NCI-H226 (cell line): ENCODE measurements at regions not wholly inside any gene's neighbourhood (a gene's known extent, or its start where the extent isn't known, plus 50 kb on each side); places are given as distances from the start of the nearest gene placed in this dataset.
"Not testable (repeated sequence)": the region's sequence is repeated elsewhere in the genome, so short reads cannot be mapped to it uniquely, and the experiment has no call there.

Experiments used
- DNase-seq: peaks from one replicate; pipeline ENCODE4 v3.0.0-alpha.2; 2015

GRCh38 chr4:153929675-153930074 lies 140.8 kb upstream of the SFRP2 start:
- no peak for DNase-seq

DNA sequence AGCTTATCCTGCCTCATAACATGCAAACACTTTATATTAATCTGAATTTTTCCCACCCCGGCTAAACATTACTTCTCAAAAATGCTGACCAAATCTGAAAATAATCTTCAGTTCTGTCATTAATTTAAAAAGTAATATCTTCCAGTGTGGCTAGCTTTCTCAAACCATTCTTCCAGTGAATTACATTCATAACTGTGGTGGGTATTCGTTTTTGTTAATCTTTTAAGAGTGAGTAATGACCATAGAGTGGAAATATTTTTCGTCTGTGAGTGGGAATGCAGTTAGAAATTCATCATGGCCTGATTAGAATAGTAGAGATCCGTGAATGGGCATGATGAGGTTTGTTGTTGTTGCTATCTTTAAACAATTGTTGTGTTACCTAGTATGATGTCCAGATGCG lies 138.6 kb upstream of the SFRP2 start:
- no peak for DNase-seq

GRCh38 chr4:153922148-153922547 lies 133.3 kb upstream of the SFRP2 start:
- no peak for DNase-seq

GRCh38 chr4:153919667-153920066 lies 130.8 kb upstream of the SFRP2 start:
- DNase-seq: no peak

DNA sequence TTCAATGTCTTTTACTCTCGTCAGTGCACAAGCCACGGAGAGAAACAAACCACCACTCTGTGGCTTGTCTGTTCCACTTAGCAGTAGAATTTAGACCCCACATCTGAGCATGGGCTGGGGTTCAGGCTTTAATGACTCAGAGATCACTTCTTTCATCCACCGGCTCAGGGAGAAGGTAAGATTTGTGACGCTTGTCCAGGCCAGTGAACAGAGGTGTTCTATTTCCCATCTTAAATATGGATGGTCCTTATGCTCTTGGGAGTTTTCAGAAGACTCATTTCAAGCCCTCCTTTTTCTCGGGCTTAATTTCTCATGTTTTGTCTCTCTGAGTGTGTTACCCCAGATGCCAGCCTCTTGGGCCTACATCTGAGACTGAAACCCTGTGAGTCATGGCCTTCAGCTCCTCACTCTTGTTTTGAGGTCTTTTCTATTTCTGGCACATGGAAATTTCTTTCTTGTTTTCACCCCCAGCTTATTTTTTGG lies 127.4 kb upstream of the SFRP2 start:
- no peak for DNase-seq

DNA sequence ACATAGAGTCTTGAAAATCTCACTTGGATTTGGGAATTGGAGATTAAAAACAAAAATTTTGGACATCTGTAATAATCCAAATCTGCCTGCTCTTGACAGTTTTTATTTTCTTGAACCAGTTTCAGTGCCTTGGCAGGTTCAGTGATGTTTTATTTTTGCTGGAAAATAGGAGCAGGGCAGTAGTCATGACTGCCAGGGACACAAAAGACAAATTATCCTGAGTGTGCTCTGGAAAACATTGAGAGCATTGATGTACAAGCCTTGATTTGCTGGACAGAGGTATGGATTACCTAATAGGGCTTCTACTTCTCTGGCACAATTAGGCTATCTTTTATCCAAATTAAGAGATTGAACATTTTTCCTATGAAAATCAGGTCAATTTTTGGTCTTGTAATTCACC lies 123.4 kb upstream of the SFRP2 start:
- DNase-seq: no peak

DNA sequence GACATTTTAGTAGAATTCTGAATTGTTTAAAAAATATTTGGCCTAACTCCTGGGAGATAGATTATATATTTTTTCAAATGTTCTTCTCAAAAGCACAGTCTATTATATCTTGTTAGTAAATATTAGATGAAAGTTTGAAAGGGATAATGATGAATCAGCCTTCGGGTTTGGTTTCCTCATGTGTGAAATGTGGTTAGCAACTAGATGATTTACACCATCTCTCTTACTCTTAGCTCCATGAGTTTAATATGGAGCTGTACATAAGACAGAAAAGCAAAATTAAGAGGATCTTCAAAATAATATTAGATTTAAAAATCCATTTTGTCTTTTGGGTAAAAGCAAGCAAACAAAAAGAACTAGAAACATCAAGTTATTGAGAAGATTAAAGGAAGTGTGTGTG lies 120.8 kb upstream of the SFRP2 start:
- no peak for DNase-seq

DNA sequence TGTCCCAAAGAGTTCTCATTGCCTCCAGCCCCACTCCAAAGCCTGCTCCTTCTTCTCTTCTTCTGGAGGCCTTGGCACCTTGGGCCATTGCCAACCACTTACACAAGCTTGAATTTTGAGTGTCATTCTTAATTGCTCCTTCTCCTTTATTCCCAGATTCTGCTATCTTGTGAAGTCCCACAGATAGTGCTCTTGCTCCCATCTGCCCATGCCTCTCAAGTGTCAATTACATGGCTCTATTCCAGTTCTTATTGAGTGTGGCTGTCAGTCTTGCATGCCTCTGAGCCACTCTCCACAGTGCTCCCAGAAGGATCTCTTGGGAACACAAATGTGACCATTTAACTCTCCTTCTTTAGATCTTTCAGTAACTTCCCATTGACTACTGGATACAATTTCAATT lies 117.3 kb upstream of the SFRP2 start:
- no peak for DNase-seq

DNA sequence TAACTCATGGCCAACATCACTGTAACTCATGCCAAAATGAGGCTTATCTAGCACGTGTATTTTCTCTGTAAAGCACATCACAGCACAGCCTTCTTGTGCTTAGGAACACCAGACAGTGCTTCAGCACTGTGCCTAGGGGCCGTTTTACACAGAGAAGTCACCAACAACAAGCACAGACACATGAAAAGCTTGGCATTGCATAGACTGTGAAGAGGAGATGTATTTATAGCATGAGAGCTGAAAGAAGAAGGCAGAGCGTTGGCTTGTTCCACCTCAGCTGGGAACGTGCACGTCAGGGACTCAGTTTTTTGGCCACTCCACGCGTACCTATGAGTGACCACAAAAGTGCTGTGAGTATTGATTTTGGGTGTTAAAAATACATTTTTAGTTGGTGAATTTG lies 116.3 kb upstream of the SFRP2 start:
- DNase-seq: no peak

DNA sequence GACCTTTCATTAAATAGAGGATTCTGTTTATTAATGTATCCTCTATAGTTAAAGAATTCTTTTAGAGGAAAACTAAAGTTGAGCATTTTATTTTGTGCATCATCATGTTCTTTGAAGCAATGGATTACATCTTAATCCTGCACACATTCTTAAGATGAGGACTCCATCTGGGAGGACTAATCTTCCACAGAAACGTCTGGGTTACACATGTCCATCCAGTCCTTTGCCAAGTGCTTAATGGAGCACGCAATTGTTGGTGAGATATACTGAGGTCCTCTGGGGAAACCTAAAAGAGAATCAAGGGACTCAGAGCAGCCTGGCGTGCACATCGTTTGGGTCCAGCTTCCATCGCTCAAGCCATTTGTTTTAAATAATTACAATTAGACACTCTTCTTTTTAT lies 115.1 kb upstream of the SFRP2 start:
- no peak for DNase-seq

DNA sequence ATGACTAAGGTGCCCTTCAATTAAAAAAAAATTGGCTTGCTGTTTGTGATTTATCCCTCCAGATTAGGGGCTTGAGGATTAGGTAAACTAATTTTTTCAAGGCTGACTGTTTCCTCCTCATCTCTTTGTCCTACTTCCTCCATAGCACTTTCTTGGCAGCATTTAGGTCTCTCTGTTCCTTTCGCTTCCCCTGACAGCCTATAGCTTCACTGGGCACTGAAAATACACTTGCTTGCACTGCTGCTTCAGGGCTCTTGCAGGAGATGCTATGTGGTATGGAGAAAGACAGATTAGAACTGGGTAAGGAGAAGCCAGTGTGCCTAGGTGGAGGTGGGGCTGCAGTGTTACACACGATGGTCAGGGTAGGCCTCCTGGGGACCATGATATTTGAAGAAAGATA lies 112.3 kb upstream of the SFRP2 start:
- no peak for DNase-seq

GRCh38 chr4:153900426-153900825 lies 111.5 kb upstream of the SFRP2 start:
- DNase-seq: no peak

- DNase-seq: no peak
Measured at GRCh38 chr4:153890761-153891160, 101.9 kb upstream of the SFRP2 start.

GRCh38 chr4:153887217-153887616 lies 98.3 kb upstream of the SFRP2 start:
- no peak for DNase-seq

DNA sequence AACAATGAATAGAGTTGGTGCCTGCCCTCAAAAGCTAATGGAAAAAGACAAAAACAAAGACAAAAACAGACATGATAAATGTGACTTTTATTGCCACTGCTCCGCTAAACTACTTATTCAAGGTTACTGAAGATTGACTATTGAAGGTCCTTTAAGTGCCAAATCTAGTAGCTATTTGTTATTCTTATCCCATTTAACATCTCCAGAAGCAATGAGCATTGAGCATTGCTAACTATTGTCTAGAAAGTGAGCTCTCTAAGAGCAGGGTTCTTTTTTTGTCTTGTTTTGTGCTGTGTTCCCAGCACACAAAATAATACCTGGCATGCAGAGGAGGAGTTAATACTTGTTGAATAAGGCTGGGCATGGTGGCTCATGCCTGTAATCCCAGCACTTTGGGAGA lies 95.4 kb upstream of the SFRP2 start:
- no peak for DNase-seq

GRCh38 chr4:153880983-153881382 lies 92.1 kb upstream of the SFRP2 start:
- DNase-seq: no peak

- DNase-seq: no peak
Measured at GRCh38 chr4:153877898-153878297, 89.0 kb upstream of the SFRP2 start.

DNA sequence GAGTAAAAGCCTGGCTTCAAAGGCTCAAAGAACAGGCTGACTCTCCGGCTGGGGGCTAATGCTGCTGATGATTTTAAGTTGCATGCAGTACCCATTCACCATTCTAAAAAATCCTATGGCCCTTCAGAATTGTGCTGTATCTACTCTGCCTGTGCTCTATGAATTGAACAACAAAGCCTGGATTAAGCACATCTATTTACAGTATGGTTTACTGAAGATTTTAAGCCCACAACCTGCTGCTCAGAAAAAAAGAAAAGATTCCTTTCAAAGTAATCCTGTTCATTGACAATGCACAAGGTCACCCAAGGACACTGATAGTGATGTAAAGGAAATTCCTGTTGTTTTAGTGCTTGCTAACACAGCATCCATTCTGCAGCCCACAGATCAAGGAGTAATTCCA lies 84.9 kb upstream of the SFRP2 start:
- no peak for DNase-seq

DNA sequence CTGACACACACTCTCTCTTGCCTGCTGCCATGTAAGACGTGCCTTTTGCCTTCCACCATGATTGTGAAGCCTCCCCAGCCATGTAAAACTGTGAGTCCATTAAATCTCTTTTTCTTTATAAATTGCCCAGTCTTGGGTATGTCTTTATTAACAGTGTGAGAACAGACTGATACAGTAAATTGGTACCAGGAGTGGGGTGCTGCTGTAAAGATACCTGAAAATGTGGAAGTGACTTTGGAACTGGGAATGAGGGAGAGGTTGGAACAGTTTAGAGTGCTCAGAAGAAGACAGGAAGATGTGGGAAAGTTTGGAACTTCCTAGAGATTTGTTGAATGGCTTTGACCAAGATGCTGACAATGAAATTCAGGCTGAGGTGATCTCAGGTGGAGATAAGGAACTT lies 77.9 kb upstream of the SFRP2 start:
- DNase-seq: not testable (repeated sequence)

- DNase-seq: no peak
Measured at GRCh38 chr4:153852501-153852900, 63.6 kb upstream of the SFRP2 start.

GRCh38 chr4:153850533-153851280 lies 61.8 kb upstream of the SFRP2 start:
- no peak for DNase-seq

GRCh38 chr4:153844144-153844543 lies 55.3 kb upstream of the SFRP2 start:
- no peak for DNase-seq
